Mesenchymal stem cell (in vitro differentiated cells and primary cell): ENCODE measurements at regions not wholly inside any gene's neighbourhood (a gene's known extent, or its start where the extent isn't known, plus 50 kb on each side); places are given as distances from the start of the nearest gene placed in this dataset.

Experiments used
- DNase-seq: peaks from one replicate; pipeline ENCODE4 v3.0.0-alpha.2; 2013
- H2AFZ ChIP-seq: one replicate; pipeline ENCODE4 v1.6.1; 2013; ENCODE audit warnings: low read depth, mild to moderate bottlenecking, control low read depth, inconsistent platforms, low read length, moderate library complexity
- H2AK5ac ChIP-seq: 2 replicates; pipeline ENCODE4 v1.6.1; 2013; ENCODE audit warnings: low read length, moderate library complexity, mild to moderate bottlenecking, inconsistent platforms; ENCODE audit not compliant: severe bottlenecking
- H2BK120ac ChIP-seq: one replicate; pipeline ENCODE4 v1.6.1; 2013; ENCODE audit warnings: low read depth, mild to moderate bottlenecking, inconsistent platforms, low read length, moderate library complexity
- H2BK12ac ChIP-seq, 2 experiments: one replicate each; pipeline ENCODE4 v1.6.1; 2013; ENCODE audit warnings: inconsistent platforms in 2 of 2, low read length in 2 of 2, mild to moderate bottlenecking in 2 of 2, moderate library complexity in 2 of 2, control low read depth in 1 of 2
- H2BK15ac ChIP-seq: one replicate; pipeline ENCODE4 v1.6.1; 2013; ENCODE audit warnings: mild to moderate bottlenecking, low read depth, inconsistent platforms; ENCODE audit not compliant: poor library complexity, severe bottlenecking
- H2BK5ac ChIP-seq: 2 replicates; pipeline ENCODE4 v1.6.1; 2013; ENCODE audit warnings: low read depth, mild to moderate bottlenecking, low read length, control low read depth, inconsistent platforms; ENCODE audit not compliant: poor library complexity, severe bottlenecking
- H3K14ac ChIP-seq, 2 experiments: one replicate each; pipeline ENCODE4 v1.6.1; 2013; ENCODE audit warnings: inconsistent platforms in 2 of 2, low read length in 2 of 2, control low read depth in 1 of 2, mild to moderate bottlenecking in 1 of 2, moderate library complexity in 1 of 2
- H3K18ac ChIP-seq, 2 experiments: one replicate each; pipeline ENCODE4 v1.6.1; 2013; ENCODE audit warnings: inconsistent platforms in 2 of 2, low read length in 2 of 2, control low read depth in 1 of 2, low read depth in 1 of 2, mild to moderate bottlenecking in 1 of 2
- H3K23ac ChIP-seq, 2 experiments: one replicate each; pipeline ENCODE4 v1.6.1; 2013; ENCODE audit warnings: inconsistent platforms in 2 of 2, low read length in 2 of 2, mild to moderate bottlenecking in 2 of 2, moderate library complexity in 2 of 2, control low read depth in 1 of 2
- H3K27ac ChIP-seq: 2 replicates; pipeline ENCODE4 v1.5.1; 2013; ENCODE audit warnings: mild to moderate bottlenecking, moderate library complexity, low read length, control low read depth, inconsistent platforms; ENCODE audit not compliant: poor library complexity, severe bottlenecking
- H3K27me3 ChIP-seq, 2 experiments: 2 replicates each; pipeline versions ENCODE4 v1.6.1 to v1.7.0; 2013; ENCODE audit warnings: low read length in 2 of 2, mild to moderate bottlenecking in 2 of 2, moderate library complexity in 2 of 2, control low read depth in 1 of 2, inconsistent platforms in 1 of 2; ENCODE audit not compliant: control insufficient read depth in 1 of 2, insufficient read depth in 1 of 2
- H3K36me3 ChIP-seq, 2 experiments: 2 replicates each; pipeline versions ENCODE4 v1.6.1 to v1.7.0; 2013; ENCODE audit warnings: low read length in 2 of 2, control low read depth in 1 of 2, inconsistent platforms in 1 of 2, low read depth in 1 of 2, mild to moderate bottlenecking in 1 of 2; ENCODE audit not compliant: insufficient read depth in 2 of 2, control insufficient read depth in 1 of 2
- H3K4ac ChIP-seq, 2 experiments: one replicate each; pipeline ENCODE4 v1.6.1; 2013; ENCODE audit warnings: inconsistent platforms in 2 of 2, low read length in 2 of 2, mild to moderate bottlenecking in 2 of 2, moderate library complexity in 2 of 2, control low read depth in 1 of 2, low read depth in 1 of 2
- H3K4me1 ChIP-seq: 2 replicates; pipeline ENCODE4 v1.6.1; 2013; ENCODE audit warnings: low read depth, low read length, control low read depth; ENCODE audit not compliant: control insufficient read depth, insufficient read depth
- H3K4me2 ChIP-seq: 2 replicates; pipeline ENCODE4 v1.6.1; 2013; ENCODE audit warnings: low read length, mild to moderate bottlenecking, inconsistent platforms; ENCODE audit not compliant: poor library complexity, severe bottlenecking
- H3K4me3 ChIP-seq, 2 experiments: 2 replicates each; pipeline versions ENCODE4 v1.5.1 to v1.7.0; 2013; ENCODE audit warnings: low read length in 2 of 2, mild to moderate bottlenecking in 2 of 2, control low read depth in 1 of 2, low read depth in 1 of 2; ENCODE audit not compliant: insufficient read depth in 1 of 2
- H3K79me1 ChIP-seq: replicated peaks from 2 replicates; pipeline ENCODE4 v1.6.1; 2013; ENCODE audit warnings: mild to moderate bottlenecking, control low read depth, low read length, inconsistent platforms; ENCODE audit not compliant: poor library complexity, severe bottlenecking
- H3K9ac ChIP-seq: 2 replicates; pipeline ENCODE4 v1.7.0; 2013; ENCODE audit warnings: mild to moderate bottlenecking, low read length, moderate library complexity
- H3K9me3 ChIP-seq: 2 replicates; pipeline ENCODE4 v1.7.0; 2013; ENCODE audit warnings: mild to moderate bottlenecking, low read length; ENCODE audit not compliant: control insufficient read depth
- H4K8ac ChIP-seq: one replicate; pipeline ENCODE4 v1.6.1; 2013; ENCODE audit warnings: inconsistent platforms, mild to moderate bottlenecking, low read length, moderate library complexity
- H4K91ac ChIP-seq: one replicate; pipeline ENCODE4 v1.6.1; 2013; ENCODE audit warnings: mild to moderate bottlenecking, low read length, inconsistent platforms
- WGBS: methylation state at CpG from one replicate; pipeline ENCODE4 v1.1.7; 2013; ENCODE audit warnings: mixed read lengths; 5-methylcytosine and 5-hydroxymethylcytosine counted together

- no peak overlapping the region for H3K23ac ChIP-seq
- no peak for DNase-seq
- no peaks in the 10 kb centered on the region for H3K79me1 ChIP-seq
- H3K14ac ChIP-seq: no peak overlapping the region
- no peak overlapping the region for H3K4ac ChIP-seq
- no peaks in the 10 kb centered on the region for H3K9me3 ChIP-seq
- H2AK5ac ChIP-seq: no peak overlapping the region
- WGBS: 82% methylated on average over 13 of the region's 13 CpGs
- no peak overlapping the region for H2BK15ac ChIP-seq
- H2BK12ac ChIP-seq: no peak overlapping the region
- H2AFZ ChIP-seq: no peak overlapping the region
- no peak overlapping the region for H3K4me3 ChIP-seq
- H4K8ac ChIP-seq: no peak overlapping the region
- H4K91ac ChIP-seq: no peak overlapping the region
- no peak overlapping the region for H2BK120ac ChIP-seq
- H3K36me3 ChIP-seq: no peaks in the 10 kb centered on the region
- H3K27ac ChIP-seq: no peak overlapping the region
- no peak overlapping the region for H3K18ac ChIP-seq
- H3K27me3 ChIP-seq: peaks cover 0 to 3% of the 10 kb centered on the region in 2 experiments
- no peaks in the 10 kb centered on the region for H3K4me1 ChIP-seq
- H2BK5ac ChIP-seq: no peak overlapping the region
- H3K4me2 ChIP-seq: no peak overlapping the region
- no peak overlapping the region for H3K9ac ChIP-seq
Measured at GRCh38 chr2:20880221-20880771, 57.4 kb upstream of the LDAH start.

DNA sequence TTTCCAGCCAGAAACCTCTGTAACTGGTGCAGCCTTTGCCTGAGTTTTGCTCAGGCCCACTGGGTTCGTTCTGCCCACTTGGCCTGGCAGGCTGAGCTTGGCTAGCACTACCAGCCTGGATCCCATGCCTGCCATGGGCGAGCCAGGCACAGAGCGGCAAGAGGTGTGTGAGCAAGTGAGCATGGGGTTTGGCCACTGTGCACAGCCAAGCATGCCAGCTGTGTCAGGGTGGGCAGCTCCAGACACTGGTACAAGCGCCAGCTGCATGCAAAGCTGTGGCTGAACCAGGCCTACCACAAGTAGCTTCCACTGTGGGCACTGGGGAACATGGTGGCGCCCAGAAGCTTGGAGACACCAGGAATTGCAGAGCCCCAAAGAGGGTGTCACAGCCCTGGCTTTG is 56.3 kb upstream of the LDAH start:
- DNase-seq: no peak
- no peak overlapping the region for H3K18ac ChIP-seq
- H3K14ac ChIP-seq: no peak overlapping the region
- no peak overlapping the region for H3K4me2 ChIP-seq
- H3K4me1 ChIP-seq: no peaks in the 10 kb centered on the region
- no peak overlapping the region for H3K4me3 ChIP-seq
- no peak overlapping the region for H2BK12ac ChIP-seq
- no peaks in the 10 kb centered on the region for H3K9me3 ChIP-seq
- WGBS: 64% methylated on average over 5 of the region's 5 CpGs
- no peak overlapping the region for H3K9ac ChIP-seq
- no peak overlapping the region for H2BK120ac ChIP-seq
- H3K36me3 ChIP-seq: no peaks in the 10 kb centered on the region
- H2BK15ac ChIP-seq: no peak overlapping the region
- no peaks in the 10 kb centered on the region for H3K27me3 ChIP-seq
- H3K4ac ChIP-seq: no peak overlapping the region
- H3K23ac ChIP-seq: no peak overlapping the region
- no peak overlapping the region for H2AK5ac ChIP-seq
- no peak overlapping the region for H3K27ac ChIP-seq
- no peak overlapping the region for H4K91ac ChIP-seq
- H2BK5ac ChIP-seq: no peak overlapping the region
- H3K79me1 ChIP-seq: no peaks in the 10 kb centered on the region
- H2AFZ ChIP-seq: no peak overlapping the region
- H4K8ac ChIP-seq: no peak overlapping the region

DNA sequence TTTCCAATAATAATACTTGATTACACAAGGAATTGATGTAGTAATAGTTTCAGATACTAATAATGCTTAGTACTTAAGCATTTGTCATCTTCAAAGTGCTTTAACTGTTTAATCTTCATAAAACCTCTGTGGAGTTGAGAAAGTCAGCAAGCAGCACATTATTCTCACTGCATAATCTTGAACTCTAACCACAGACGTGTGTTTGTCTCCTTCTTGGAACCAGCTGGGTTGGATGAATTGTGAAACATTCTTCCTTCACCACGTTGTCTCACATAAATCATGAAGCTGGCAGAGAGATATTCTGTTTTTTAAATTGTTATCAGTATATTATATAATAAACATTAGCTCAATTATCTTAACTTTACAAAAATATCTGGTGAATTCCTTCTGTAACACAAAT is 55.1 kb upstream of the LDAH start:
- no peak overlapping the region for H3K4me2 ChIP-seq
- H2AK5ac ChIP-seq: no peak overlapping the region
- no peaks in the 10 kb centered on the region for H3K27me3 ChIP-seq
- no peak overlapping the region for H3K4ac ChIP-seq
- H3K36me3 ChIP-seq: no peaks in the 10 kb centered on the region
- no peak overlapping the region for H3K27ac ChIP-seq
- no peak overlapping the region for H3K4me3 ChIP-seq
- H3K23ac ChIP-seq: no peak overlapping the region
- H3K79me1 ChIP-seq: no peaks in the 10 kb centered on the region
- H3K18ac ChIP-seq: no peak overlapping the region
- H2AFZ ChIP-seq: no peak overlapping the region
- no peaks in the 10 kb centered on the region for H3K9me3 ChIP-seq
- DNase-seq: no peak
- H2BK120ac ChIP-seq: no peak overlapping the region
- H2BK15ac ChIP-seq: no peak overlapping the region
- H2BK12ac ChIP-seq: no peak overlapping the region
- no peak overlapping the region for H3K14ac ChIP-seq
- WGBS: no CpG with 5 or more reads among the region's 2 CpGs
- H4K8ac ChIP-seq: no peak overlapping the region
- no peaks in the 10 kb centered on the region for H3K4me1 ChIP-seq
- no peak overlapping the region for H3K9ac ChIP-seq
- no peak overlapping the region for H2BK5ac ChIP-seq
- no peak overlapping the region for H4K91ac ChIP-seq
